ENCODE measurements at regions not wholly inside any gene's neighbourhood (a gene's known extent, or its start where the extent isn't known, plus 50 kb on each side); places are given as distances from the start of the nearest gene placed in this dataset.

GRCh38 chr5:44183312-44183711, 205.9 kb downstream of the FGF10 start:
- TF ChIP-seq CTCF (IDR thresholded peaks at IDR 0.05): no peak
- no peak for TF ChIP-seq CEBPB (IDR thresholded peaks at IDR 0.05)
